ENCODE measurements at regions not wholly inside any gene's neighbourhood (a gene's known extent, or its start where the extent isn't known, plus 50 kb on each side); places are given as distances from the start of the nearest gene placed in this dataset.

DNA sequence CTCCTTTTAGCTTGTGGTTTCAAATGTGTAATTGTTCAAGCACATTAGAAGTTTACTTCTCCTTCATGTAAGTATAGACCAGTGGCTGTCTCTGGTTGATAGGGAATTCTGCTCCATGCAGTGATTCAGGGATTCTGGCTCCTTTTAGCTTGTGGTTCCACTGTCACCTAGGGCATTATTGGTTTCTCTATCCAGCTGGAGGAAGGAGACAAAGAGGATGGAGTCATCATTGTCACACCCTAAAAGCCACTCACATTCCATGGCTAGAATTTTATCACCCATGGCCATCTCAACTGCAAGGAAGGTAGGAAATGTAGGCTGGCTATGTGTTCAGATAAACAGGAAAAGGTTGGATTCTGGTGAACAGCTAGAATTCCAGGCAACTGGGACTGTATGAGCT is 131.2 kb downstream of the URB2 start:
- no peaks in the 10 kb centered on the region for H3K79me1 ChIP-seq (ENCODE audit: low read depth, low read length)
- no peaks in the 10 kb centered on the region for H3K27me3 ChIP-seq (replicated peaks in 1 of 4; ENCODE audit: control insufficient read depth in 3 of 4, extremely low read depth in 1 of 4, insufficient read depth in 3 of 4, low read length in 3 of 4)
- no peaks in the 10 kb centered on the region for H3K4me1 ChIP-seq (replicated peaks in 1 of 4; ENCODE audit: control insufficient read depth in 3 of 4, insufficient read depth in 4 of 4, low read length in 3 of 4)
- no peak overlapping the region for H3K4me3 ChIP-seq (ENCODE audit: extremely low read depth in 1 of 4, insufficient read depth in 2 of 4, low read depth in 3 of 4, low read length in 4 of 4)
- H3K9ac ChIP-seq (replicated peaks in 1 of 4; ENCODE audit: extremely low read depth in 1 of 4, low read depth in 3 of 4, low read length in 3 of 4): no peak overlapping the region
- H3K4ac ChIP-seq (replicated peaks; ENCODE audit: insufficient read length, low read depth, low read length): no peak overlapping the region
- DNase-seq (ENCODE audit: low read depth in 1 of 2, low spot score in 2 of 2) (no peak), FAIRE-seq (no peak)
- H4K5ac ChIP-seq (ENCODE audit: insufficient read length, low read depth, low read length): no peak overlapping the region
- no peak overlapping the region for H2BK120ac ChIP-seq (replicated peaks; ENCODE audit: low read depth, low read length)
- H2BK20ac ChIP-seq (ENCODE audit: low read length): no peak overlapping the region
- no peak overlapping the region for H2BK15ac ChIP-seq (ENCODE audit: low read length)
- no peak overlapping the region for H4K8ac ChIP-seq (ENCODE audit: extremely low read depth, insufficient read depth, low read length)
- no peaks in the 10 kb centered on the region for H3K9me3 ChIP-seq (ENCODE audit: insufficient read depth in 2 of 2, low read depth in 1 of 2, low read length in 1 of 2)
- no peak overlapping the region for H3K23ac ChIP-seq (ENCODE audit: insufficient read length)
- H3K14ac ChIP-seq (ENCODE audit: insufficient read length): no peak overlapping the region
- no peaks in the 10 kb centered on the region; the same call in 1 of the 2 replicates for H3K23me2 ChIP-seq (ENCODE audit: low read depth, low read length)
- no peak overlapping the region for H2AK5ac ChIP-seq (ENCODE audit: low read depth, low read length)
- H2BK12ac ChIP-seq (ENCODE audit: low read depth, low read length): no peak overlapping the region
- no peak overlapping the region for H2AFZ ChIP-seq (ENCODE audit: low read length)
- no peaks in the 10 kb centered on the region for H4K20me1 ChIP-seq (replicated peaks in 1 of 2; ENCODE audit: control insufficient read depth in 1 of 2, insufficient read depth in 2 of 2, low read length in 2 of 2)
- H3K56ac ChIP-seq (replicated peaks; ENCODE audit: insufficient read length, low read depth, low read length): no peak overlapping the region
- TF ChIP-seq, protein P1, sequence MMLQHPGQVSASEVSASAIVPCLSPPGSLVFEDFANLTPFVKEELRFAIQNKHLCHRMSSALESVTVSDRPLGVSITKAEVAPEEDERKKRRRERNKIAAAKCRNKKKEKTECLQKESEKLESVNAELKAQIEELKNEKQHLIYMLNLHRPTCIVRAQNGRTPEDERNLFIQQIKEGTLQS (IDR thresholded peaks at IDR 0.05; ENCODE audit: insufficient read depth, low read depth, low read length): no peak
- TF ChIP-seq BACH1 (IDR thresholded peaks at IDR 0.05; ENCODE audit: low read length): no peak
- no peak for TF ChIP-seq KDM4A (IDR thresholded peaks at IDR 0.05; ENCODE audit: low read depth, low read length, severe bottlenecking)
- TF ChIP-seq RFX5 (IDR thresholded peaks at IDR 0.05; ENCODE audit: borderline replicate concordance, low read depth, low read length): no peak
- no peak for TF ChIP-seq EP300 (IDR thresholded peaks at IDR 0.05; ENCODE audit: borderline replicate concordance in 1 of 2, low read depth in 2 of 2, low read length in 2 of 2)
- H4K91ac ChIP-seq (replicated peaks; ENCODE audit: insufficient read length, low read length): no peak overlapping the region
- H3K4me2 ChIP-seq (ENCODE audit: insufficient read depth in 1 of 2, low read depth in 2 of 2, low read length in 2 of 2): no peak overlapping the region
- H3K79me2 ChIP-seq (ENCODE audit: control insufficient read depth in 1 of 2, insufficient read depth in 2 of 2, low read length in 2 of 2): no peaks in the 10 kb centered on the region
- ChIA-PET CTCF (ENCODE audit: partially characterized antibody) (interaction anchor here (1.4 kb wide), 3 partner anchors 13 to 51 kb away, joined by 3 read pairs; no protein-coding TSS in a partner anchor), POLR2A (ENCODE audit: partially characterized antibody) (no interaction called here)
- H3K36me3 ChIP-seq (ENCODE audit: control insufficient read depth in 2 of 4, insufficient read depth in 4 of 4, low read length in 3 of 4): no peaks in the 10 kb centered on the region
- no peak overlapping the region for H3K18ac ChIP-seq (ENCODE audit: extremely low read depth, low read length)
- H2BK5ac ChIP-seq (ENCODE audit: low read depth, low read length): no peak overlapping the region
- H3K27ac ChIP-seq (ENCODE audit: low read depth, low read length): no peak overlapping the region
